HepG2 (cell line): ENCODE measurements at regions not wholly inside any gene's neighbourhood (a gene's known extent, or its start where the extent isn't known, plus 50 kb on each side); places are given as distances from the start of the nearest gene placed in this dataset.

Experiments used
- CBFB ChIP-seq: sonication (generic); formaldehyde crosslinking; IDR thresholded peaks from 2 replicates; pipeline ENCODE4 v1.4.0; 2020; ENCODE audit warnings: missing genetic modification reagents
- CSRNP1 ChIP-seq: sonication (generic); formaldehyde crosslinking; IDR thresholded peaks from 2 replicates; pipeline ENCODE4 v1.8.1; 2023; ENCODE audit warnings: mild to moderate bottlenecking, missing genetic modification reagents
- HOXD1 ChIP-seq: sonication (generic); formaldehyde crosslinking; IDR thresholded peaks from 2 replicates; pipeline ENCODE4 v1.5.0; 2020; ENCODE audit warnings: missing genetic modification reagents
- REL ChIP-seq: sonication (generic); formaldehyde crosslinking; conservative IDR thresholded peaks from 2 replicates; pipeline ENCODE4 v1.8.0; 2022; ENCODE audit warnings: mild to moderate bottlenecking, missing genetic modification reagents, moderate library complexity
- TBX3 ChIP-seq: fragments of 450-650 bp; IDR thresholded peaks from 2 replicates; pipeline ENCODE4 v1.6.1; 2017; ENCODE audit warnings: antibody characterized with exemption, mild to moderate bottlenecking, inconsistent platforms, borderline replicate concordance
- ZNF441 ChIP-seq: sonication (generic); formaldehyde crosslinking; IDR thresholded peaks from 2 replicates; pipeline ENCODE4 v1.7.0; 2021; ENCODE audit warnings: missing genetic modification reagents, borderline replicate concordance
- ZNF550 ChIP-seq: sonication (generic); formaldehyde crosslinking; IDR thresholded peaks from 2 replicates; pipeline ENCODE4 v1.4.0; 2020; ENCODE audit warnings: mild to moderate bottlenecking, missing genetic modification reagents, borderline replicate concordance
- TF ChIP-seq, protein P1 (sequence below): sonication (generic); formaldehyde crosslinking; conservative IDR thresholded peaks from 2 replicates; pipeline ENCODE4 v1.8.0; 2022; ENCODE audit warnings: mild to moderate bottlenecking, moderate library complexity, missing genetic modification reagents
- TF ChIP-seq, protein P2 (sequence below): sonication (generic); formaldehyde crosslinking; IDR thresholded peaks from 2 replicates; pipeline ENCODE4 v1.5.1; 2020; ENCODE audit warnings: missing genetic modification reagents, mild to moderate bottlenecking, borderline replicate concordance
- TF ChIP-seq, protein P3 (sequence below): sonication (generic); formaldehyde crosslinking; IDR thresholded peaks from 2 replicates; pipeline ENCODE4 v1.4.0; 2020; ENCODE audit warnings: mild to moderate bottlenecking, missing genetic modification reagents

DNA sequence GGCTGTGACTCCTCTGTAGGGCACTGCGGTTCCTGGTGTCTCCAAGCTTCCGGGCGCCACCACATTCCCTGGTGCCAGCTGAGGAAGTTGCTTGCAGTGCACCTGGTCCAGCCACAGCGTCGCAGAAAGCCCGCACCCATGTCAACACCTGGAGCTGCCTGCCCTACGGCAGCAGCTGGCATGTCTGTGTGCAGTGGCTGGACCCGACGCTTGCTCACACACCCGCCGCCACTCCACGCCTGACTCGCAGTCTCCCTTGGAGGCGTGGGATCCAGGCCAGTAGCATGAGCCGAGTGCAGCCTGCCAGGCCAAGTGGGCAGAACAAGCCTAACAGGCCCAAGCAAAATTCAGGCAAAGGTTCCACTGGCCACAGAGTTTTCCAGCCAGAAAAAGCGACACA lies 118.1 kb upstream of the PHF14 start (continued):
- TF ChIP-seq, protein P1, sequence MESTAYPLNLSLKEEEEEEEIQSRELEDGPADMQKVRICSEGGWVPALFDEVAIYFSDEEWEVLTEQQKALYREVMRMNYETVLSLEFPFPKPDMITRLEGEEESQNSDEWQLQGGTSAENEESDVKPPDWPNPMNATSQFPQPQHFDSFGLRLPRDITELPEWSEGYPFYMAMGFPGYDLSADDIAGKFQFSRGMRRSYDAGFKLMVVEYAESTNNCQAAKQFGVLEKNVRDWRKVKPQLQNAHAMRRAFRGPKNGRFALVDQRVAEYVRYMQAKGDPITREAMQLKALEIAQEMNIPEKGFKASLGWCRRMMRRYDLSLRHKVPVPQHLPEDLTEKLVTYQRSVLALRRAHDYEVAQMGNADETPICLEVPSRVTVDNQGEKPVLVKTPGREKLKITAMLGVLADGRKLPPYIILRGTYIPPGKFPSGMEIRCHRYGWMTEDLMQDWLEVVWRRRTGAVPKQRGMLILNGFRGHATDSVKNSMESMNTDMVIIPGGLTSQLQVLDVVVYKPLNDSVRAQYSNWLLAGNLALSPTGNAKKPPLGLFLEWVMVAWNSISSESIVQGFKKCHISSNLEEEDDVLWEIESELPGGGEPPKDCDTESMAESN (CRISPR knock-in tag) = no peak
- TF ChIP-seq REL (CRISPR knock-in tag) (no peak), TBX3 (no peak), ZNF550 (CRISPR knock-in tag) (no peak), ZNF441 (CRISPR knock-in tag) (no peak), CBFB (CRISPR knock-in tag) (no peak), HOXD1 (no peak), CSRNP1 (no peak)
- TF ChIP-seq, protein P2, sequence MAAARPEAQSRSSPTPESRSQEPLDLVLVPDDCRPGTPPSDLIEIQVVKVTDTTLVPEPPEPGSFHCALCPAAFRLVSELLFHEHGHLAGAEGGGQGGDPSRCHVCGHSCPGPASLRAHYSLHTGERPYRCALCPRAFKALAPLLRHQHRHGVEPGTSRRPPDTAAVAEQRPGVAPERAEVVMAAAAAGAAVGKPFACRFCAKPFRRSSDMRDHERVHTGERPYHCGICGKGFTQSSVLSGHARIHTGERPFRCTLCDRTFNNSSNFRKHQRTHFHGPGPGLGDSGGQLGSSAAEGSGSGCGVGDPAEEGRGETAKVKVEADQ (CRISPR knock-in tag) = no peak
- TF ChIP-seq, protein P3, sequence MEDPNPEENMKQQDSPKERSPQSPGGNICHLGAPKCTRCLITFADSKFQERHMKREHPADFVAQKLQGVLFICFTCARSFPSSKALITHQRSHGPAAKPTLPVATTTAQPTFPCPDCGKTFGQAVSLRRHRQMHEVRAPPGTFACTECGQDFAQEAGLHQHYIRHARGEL (CRISPR knock-in tag) = no peak
- TF ChIP-seq, all 625 proteins: peak for 0
